ENCODE measurements at regions not wholly inside any gene's neighbourhood (a gene's known extent, or its start where the extent isn't known, plus 50 kb on each side); places are given as distances from the start of the nearest gene placed in this dataset.
"Not testable (repeated sequence)": the region's sequence is repeated elsewhere in the genome, so short reads cannot be mapped to it uniquely, and the experiment has no call there.

DNA sequence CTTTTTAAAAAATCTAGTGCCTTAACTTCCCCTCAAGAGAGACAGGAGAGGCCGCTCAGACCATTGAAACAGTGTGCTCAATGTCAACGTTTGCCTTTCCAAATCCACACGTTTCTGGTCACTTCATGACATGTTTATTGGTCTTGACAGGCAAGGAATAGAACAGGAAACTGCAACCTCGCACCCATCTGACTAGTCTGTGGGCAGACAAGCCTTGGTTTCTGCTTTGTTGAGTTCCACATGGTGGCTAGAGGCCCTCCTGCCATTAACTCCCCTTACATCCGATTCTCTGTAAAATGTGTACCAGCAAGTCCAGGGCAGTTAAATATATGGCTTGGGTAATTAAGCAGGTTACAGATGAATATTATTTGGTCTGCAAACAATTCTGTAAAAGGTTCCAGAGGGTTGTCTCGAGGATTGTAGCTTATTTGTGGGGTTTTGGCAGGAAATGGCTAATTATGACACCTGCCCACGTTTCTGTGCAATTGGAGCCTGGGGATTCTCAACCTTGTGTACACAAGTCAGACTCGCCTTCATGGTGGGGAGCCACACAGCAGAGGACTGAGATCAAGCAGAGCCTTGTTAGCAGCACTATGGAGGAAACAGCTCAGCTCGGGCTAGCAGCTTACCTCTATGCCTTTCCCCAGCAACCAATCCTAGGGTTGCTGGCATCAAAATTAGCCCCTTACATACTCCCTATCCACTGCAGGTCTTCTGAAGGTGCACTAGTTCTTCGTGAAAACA, 317.5 kb upstream of the IGF1R start:
- DNase-seq: no peak

- no peak for DNase-seq
These were observed 316.7 kb upstream of the IGF1R start for GRCh38 chr15:98331676-98332075.

GRCh38 chr15:98333251-98333650, 315.1 kb upstream of the IGF1R start:
- no peak for DNase-seq

- no peak for DNase-seq
These were observed 305.4 kb upstream of the IGF1R start for GRCh38 chr15:98342911-98343310.

DNA sequence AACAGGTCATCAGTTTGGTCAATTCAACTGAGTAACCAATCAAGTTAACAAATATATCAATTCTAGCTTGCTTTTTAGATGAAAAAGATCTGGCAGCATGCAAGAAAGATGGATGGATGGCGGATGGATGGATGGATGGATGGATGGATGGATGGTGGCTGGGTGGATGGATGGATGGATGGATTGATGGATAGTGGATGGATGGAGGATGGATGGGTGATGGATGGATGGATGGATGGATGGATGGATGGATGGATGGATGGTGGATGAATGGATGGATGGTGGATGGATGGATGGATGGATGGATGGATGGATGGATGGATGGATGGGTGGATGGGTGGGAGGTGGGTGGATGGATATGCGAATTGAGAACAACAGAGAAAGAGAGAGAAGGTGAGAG, 303.7 kb upstream of the IGF1R start:
- DNase-seq: no peak

DNA sequence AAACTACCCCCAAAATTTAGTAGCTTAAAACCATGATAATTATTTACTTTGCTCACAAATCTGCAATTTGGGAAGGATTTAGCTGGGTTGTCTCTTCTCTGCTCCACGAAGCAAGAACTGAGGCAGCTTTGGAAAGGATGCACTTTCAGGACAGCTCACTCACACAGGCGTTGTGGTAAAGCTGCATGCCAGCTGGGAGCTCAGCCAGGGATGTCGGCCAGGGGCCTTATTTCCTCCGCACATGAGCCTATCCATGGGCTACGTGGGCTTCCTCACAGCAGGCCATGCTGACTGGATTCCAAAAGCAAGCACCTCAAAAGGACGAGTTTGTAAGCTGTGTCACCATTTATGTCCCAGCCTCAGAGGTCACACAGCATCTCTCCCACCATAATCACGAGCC, 301.3 kb upstream of the IGF1R start:
- DNase-seq: no peak

DNA sequence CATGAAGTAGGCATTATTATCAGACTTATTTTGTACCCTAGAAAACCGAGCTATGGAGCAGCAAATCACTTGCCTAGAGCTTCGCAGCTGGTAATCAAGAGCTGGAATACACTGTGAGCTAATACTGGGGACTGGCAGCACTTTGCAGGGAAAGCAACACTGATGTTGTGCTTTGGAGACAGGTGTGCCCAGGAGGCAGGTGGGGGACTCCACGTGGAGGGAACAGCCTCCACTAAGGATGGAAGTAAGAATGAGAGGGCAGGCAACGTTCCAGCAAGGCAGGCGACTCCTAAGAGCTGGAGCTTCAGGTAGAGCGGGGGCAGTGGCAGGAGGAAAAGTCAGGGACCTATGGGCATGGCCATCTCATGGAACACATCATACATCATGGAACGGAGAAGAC, 300.5 kb upstream of the IGF1R start:
- DNase-seq: no peak

- DNase-seq: no peak
These were observed 298.1 kb upstream of the IGF1R start for GRCh38 chr15:98350276-98350675.

GRCh38 chr15:98358274-98358673, 290.1 kb upstream of the IGF1R start:
- DNase-seq: not testable (repeated sequence)

DNA sequence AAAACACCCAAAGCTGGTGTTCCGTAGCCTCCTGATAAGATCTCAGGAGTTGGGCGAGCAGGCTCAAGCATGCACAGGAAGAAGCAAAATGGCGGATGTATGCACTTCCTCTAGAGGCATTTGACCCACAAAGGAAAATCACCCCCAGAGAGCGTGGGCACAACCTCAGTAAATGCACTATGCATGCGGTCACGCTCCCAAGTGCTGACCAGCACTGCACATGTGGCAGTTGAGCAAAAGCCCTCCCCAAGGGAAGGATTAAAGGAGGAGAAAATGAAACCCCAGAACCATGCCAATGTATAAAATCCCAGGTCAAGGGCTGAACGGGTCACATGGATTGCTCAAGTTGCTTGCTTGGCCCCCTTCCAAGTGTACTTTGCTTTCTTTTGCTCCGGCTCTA, 289.4 kb upstream of the IGF1R start:
- no peak for DNase-seq

DNA sequence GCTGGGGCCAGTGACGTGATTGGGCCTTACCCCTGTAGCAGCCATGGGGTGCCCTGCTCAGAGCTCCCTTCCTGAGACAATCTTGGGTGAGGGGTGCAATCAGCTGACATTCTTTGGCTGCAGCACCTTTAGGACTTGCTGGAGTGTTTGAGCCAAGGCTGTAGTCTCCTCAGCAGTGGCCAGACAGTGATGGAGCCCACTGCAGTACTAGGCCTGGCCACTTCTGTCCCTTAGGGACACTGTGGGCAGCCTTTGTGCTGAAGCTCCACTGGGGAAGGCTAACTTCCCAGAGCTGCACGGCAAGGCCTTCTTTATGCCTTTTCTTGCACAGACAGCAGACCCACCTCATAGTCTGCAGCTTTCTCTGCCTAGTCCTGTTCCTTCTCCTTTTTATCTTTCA, 284.9 kb upstream of the IGF1R start:
- no peak for DNase-seq

- no peak for DNase-seq
These were observed 284.4 kb upstream of the IGF1R start for GRCh38 chr15:98363955-98364354.

DNA sequence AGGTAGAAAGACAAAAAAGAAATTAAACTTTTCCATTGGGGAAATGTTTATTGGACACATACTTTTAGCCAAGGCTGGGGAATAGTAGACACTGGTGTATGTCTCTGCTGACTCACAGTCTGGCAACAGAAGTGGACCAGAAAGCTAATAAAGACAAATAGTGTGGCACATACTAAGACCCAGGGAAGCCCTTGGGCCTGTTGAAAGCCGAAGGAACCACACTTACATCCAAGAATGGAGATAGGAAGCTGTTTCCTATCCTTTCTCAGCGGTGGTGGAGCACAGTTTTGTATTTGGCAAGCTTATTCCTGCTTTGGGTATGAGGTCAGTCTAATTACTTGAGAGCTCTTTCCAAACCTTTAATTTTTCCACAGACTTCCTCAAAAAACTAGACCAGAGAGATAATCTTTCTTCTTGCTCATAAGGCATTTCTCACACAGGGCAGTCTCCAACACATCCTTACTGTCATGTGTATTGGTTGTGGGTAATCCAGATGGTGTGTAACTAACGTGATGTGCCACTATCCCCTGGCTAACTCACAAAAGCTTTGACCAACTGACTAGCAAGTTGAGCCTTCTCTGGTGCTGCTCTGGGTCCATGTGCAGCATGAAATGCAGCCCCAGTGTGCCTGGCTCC, 279.1 kb upstream of the IGF1R start:
- DNase-seq: no peak

DNA sequence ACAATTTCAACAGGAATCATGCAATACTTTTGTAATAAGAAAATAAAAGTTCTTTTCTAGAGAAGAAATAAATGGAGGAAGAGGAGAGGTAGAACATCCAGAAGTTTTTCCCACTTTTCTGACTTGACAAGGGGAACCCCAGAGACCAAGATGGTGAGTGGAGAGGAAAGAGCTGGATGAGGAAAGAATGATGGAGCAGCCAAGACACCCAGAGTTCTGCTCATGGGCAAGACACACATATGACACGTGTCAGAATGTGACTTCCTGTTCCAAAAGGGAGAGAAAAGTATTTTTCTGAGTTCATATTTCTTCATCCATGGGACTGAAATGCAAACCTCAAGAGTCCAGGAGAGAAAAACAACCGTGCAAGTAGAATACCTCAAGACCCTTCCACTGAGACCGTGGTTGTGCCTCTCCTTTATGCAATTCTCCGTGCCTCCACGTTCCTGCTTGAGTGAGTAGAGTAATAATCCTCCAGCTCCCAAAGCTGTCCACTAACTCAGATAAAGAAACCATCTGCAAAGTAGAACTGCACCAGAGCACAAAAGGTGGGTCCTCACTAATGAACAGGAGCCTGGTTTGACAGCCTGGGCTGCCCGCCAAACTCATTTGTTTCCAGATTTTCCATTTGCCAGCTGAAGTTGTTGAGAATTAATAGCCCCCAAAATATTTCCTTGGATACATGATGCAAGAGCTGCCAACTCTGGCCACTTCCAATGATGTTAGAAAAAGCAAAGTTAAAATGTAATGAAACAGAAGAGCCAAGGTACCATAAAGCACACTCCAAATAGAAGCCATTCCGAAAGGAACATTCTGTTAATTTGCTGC, 272.6 kb upstream of the IGF1R start:
- no peak for DNase-seq

DNA sequence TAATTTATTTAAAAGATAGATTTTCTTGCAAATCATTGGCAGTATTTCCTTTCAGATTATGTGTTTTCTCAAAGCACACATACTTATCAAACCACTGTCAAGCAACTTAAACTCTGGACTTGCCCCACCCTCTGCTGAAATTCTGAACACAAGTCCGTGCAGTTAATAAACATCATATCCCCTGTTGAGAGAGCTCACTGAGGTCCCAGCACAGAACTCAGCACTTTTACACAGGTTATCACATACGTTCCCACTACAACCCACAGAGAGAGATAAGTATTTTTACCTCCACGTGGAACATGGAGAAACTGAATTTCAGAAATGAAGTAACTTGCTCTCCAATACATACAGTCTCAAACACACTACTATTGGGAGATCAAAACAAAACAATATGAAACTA, 267.6 kb upstream of the IGF1R start:
- DNase-seq: no peak

GRCh38 chr15:98381446-98381845, 266.9 kb upstream of the IGF1R start:
- no peak for DNase-seq

GRCh38 chr15:98382139-98382538, 266.2 kb upstream of the IGF1R start:
- no peak for DNase-seq

DNA sequence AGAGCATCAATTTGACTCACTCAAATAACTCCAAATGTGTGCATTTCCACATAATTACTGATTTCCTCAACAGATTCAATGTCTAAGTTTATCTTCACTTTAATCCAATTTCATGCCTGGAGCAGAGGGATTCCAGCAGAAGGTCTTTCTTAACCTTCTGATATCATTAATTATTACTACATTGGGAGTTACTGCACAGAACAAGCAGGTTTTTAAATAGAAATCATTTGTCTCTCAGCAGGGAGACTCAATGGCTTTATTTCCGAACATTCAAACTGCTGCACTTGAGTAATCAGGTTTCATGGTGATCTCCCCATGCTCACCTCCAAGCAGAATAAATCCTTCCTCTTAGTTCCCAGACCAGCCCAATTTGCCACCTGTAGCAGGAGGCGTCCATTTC, 264.8 kb upstream of the IGF1R start:
- DNase-seq: no peak

- no peak for DNase-seq
These were observed 263.9 kb upstream of the IGF1R start for GRCh38 chr15:98384328-98385029.

DNA sequence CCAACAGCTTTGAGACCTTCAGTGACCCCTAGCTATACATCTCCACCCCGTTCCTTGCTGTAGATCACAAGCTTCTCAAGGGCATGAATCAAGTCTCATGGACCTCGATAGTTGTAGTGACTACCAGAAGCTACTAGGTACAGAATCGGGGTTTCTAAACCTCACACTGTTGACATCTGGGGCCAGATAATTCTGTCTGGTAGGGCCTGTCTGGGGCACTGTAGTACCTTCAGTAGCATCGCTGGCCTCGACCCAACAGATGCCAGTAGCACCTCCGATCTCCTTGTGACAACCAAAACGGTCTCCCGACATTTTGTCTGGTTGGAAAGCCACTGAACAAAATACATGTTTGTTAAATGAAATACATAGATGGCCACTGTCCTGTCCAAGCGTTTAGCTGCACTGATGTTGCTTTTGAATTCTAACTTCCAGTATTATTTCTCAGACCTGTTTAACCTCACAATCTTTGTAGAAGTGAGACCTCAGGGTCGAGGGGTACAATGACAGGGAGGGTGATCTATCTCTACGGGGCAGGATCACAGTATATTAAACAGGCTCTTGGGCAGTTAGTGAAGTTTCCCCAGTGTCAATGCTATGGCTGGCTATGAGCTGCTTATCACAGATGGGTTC, 262.5 kb upstream of the IGF1R start:
- no peak for DNase-seq

GRCh38 chr15:98386561-98386960, 261.8 kb upstream of the IGF1R start:
- no peak for DNase-seq

DNA sequence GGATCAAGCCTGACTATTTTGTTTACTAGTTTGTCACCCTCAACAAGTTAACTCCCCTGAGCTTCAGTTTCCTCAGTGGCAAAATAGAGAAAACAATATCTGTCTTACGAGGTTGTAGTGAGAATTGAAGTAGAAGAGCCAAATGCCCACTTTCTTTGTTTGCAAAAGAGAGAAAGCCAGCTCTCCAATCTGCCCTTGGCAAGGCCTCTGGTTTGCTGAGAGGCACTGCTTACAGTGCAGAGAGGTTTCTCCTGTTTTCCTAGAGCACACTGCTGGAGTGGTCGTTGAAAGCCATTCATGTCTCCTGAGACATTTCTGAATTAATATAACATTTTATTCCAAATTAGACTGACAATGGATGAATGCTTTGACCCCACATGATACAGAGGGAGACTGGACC, 260.5 kb upstream of the IGF1R start:
- DNase-seq: no peak
